ENCODE measurements at regions not wholly inside any gene's neighbourhood (a gene's known extent, or its start where the extent isn't known, plus 50 kb on each side); places are given as distances from the start of the nearest gene placed in this dataset.

- Histone ChIP-seq H3K9me3 (ENCODE audit: control insufficient read depth, low read depth, low read length) (no peaks in the 10 kb centered on the region), H3K27ac (ENCODE audit: control insufficient read depth, insufficient read depth, low read length) (no peak overlapping the region), H3K79me2 (ENCODE audit: control insufficient read depth, insufficient read depth, low read length) (no peaks in the 10 kb centered on the region), H3K9me1 (ENCODE audit: control insufficient read depth, extremely low read depth, insufficient read depth, low read length) (no peaks in the 10 kb centered on the region), H3K4me3 (ENCODE audit: control insufficient read depth in 2 of 3, extremely low read depth in 1 of 3, insufficient read depth in 2 of 3, low read depth in 1 of 3, low read length in 3 of 3) (no peak overlapping the region), H3K9ac (ENCODE audit: control insufficient read depth, extremely low read depth, insufficient read depth, low read length) (no peak overlapping the region), H2AFZ (ENCODE audit: control insufficient read depth, low read length) (no peak overlapping the region), H3K36me3 (ENCODE audit: control insufficient read depth in 2 of 2, extremely low read depth in 1 of 2, insufficient read depth in 2 of 2, low read length in 2 of 2) (no peaks in the 10 kb centered on the region), H3K27me3 (ENCODE audit: control insufficient read depth, extremely low read depth, insufficient read depth, low read length) (no peaks in the 10 kb centered on the region), H3K4me2 (ENCODE audit: control insufficient read depth, extremely low read depth, insufficient read depth, low read depth, low read length) (no peak overlapping the region), H3K4me1 (ENCODE audit: control insufficient read depth, extremely low read depth, insufficient read depth, low read length) (no peaks in the 10 kb centered on the region), H4K20me1 (ENCODE audit: control insufficient read depth, extremely low read depth, insufficient read depth, low read length) (no peaks in the 10 kb centered on the region)
- DNase-seq (ENCODE audit: low read depth, low spot score) (no peak), FAIRE-seq (no peak)
- dilution Hi-C loops (cut with MboI; ENCODE audit: extremely low pct_ligation_motif_present, low sequenced_read_pairs), result no loop called here
- TF ChIP-seq EZH2 (IDR thresholded peaks at IDR 0.05; ENCODE audit: low read length) (no peak), CTCF (optimal IDR thresholded peaks at IDR 0.05 in 1 of 3, IDR thresholded peaks at IDR 0.05 in 1 of 3, conservative IDR thresholded peaks at IDR 0.05 in 1 of 3; ENCODE audit: extremely low read depth in 1 of 3, insufficient read depth in 2 of 3, low read length in 3 of 3) (no peak)
These were observed 594.2 kb downstream of the KCTD12 start for GRCh38 chr13:76292031-76292430.

DNA sequence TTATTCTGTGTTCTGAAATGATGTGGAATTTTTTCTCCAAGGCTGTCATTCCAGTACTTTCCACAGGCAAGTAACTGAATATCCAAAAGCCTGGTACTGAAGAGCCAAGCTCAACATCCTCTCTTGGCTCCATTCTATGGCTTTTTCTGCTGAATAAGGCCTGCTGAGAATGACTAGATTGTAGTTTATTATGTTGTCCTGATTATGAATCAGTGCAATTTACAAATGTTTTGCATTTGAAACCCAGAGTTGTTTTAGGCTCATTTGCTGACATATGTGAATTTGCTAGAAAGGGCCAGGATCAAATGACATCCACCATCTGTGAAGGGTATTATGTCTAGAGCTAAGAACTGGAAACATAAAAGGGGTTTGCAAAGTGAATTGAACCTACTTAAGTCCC lies 596.6 kb downstream of the KCTD12 start:
- H2AFZ ChIP-seq (ENCODE audit: control insufficient read depth, low read length), result no peak overlapping the region
- no peak overlapping the region for H3K9ac ChIP-seq (ENCODE audit: control insufficient read depth, extremely low read depth, insufficient read depth, low read length)
- no peak overlapping the region for H3K4me3 ChIP-seq (ENCODE audit: control insufficient read depth in 2 of 3, extremely low read depth in 1 of 3, insufficient read depth in 2 of 3, low read depth in 1 of 3, low read length in 3 of 3)
- H3K9me3 ChIP-seq (ENCODE audit: control insufficient read depth, low read depth, low read length), result no peaks in the 10 kb centered on the region
- H3K9me1 ChIP-seq (ENCODE audit: control insufficient read depth, extremely low read depth, insufficient read depth, low read length), result no peaks in the 10 kb centered on the region
- H3K27me3 ChIP-seq (ENCODE audit: control insufficient read depth, extremely low read depth, insufficient read depth, low read length), result no peaks in the 10 kb centered on the region
- no peaks in the 10 kb centered on the region for H3K4me1 ChIP-seq (ENCODE audit: control insufficient read depth, extremely low read depth, insufficient read depth, low read length)
- FAIRE-seq, result no peak
- H3K79me2 ChIP-seq (ENCODE audit: control insufficient read depth, insufficient read depth, low read length), result no peaks in the 10 kb centered on the region
- no peak for DNase-seq (ENCODE audit: low read depth, low spot score)
- no peaks in the 10 kb centered on the region for H3K36me3 ChIP-seq (ENCODE audit: control insufficient read depth in 2 of 2, extremely low read depth in 1 of 2, insufficient read depth in 2 of 2, low read length in 2 of 2)
- TF ChIP-seq EZH2 (IDR thresholded peaks at IDR 0.05; ENCODE audit: low read length) (no peak), CTCF (optimal IDR thresholded peaks at IDR 0.05 in 1 of 3, IDR thresholded peaks at IDR 0.05 in 1 of 3, conservative IDR thresholded peaks at IDR 0.05 in 1 of 3; ENCODE audit: extremely low read depth in 1 of 3, insufficient read depth in 2 of 3, low read length in 3 of 3) (no peak)
- H4K20me1 ChIP-seq (ENCODE audit: control insufficient read depth, extremely low read depth, insufficient read depth, low read length), result no peaks in the 10 kb centered on the region
- H3K4me2 ChIP-seq (ENCODE audit: control insufficient read depth, extremely low read depth, insufficient read depth, low read depth, low read length), result no peak overlapping the region
- no peak overlapping the region for H3K27ac ChIP-seq (ENCODE audit: control insufficient read depth, insufficient read depth, low read length)
- dilution Hi-C loops (cut with MboI; ENCODE audit: extremely low pct_ligation_motif_present, low sequenced_read_pairs), result no loop called here
